Hindlimb muscle (tissue), 1 donor: ENCODE measurements at regions not wholly inside any gene's neighbourhood (a gene's known extent, or its start where the extent isn't known, plus 50 kb on each side); places are given as distances from the start of the nearest gene placed in this dataset.

Source experiments
- DNase-seq: peaks from one replicate; pipeline ENCODE4 v3.0.0-alpha.2; 2013

- no peak for DNase-seq
Observed at GRCh38 chr9:117485176-117485575, 70.3 kb upstream of the ASTN2 start.

GRCh38 chr9:117480729-117481128 is 65.9 kb upstream of the ASTN2 start:
- DNase-seq, result no peak

- DNase-seq, result no peak
Observed at GRCh38 chr9:117480253-117480652, 65.4 kb upstream of the ASTN2 start.

- no peak for DNase-seq
Observed at GRCh38 chr9:117473293-117473692, 58.4 kb upstream of the ASTN2 start.

- DNase-seq, result no peak
Observed at GRCh38 chr9:117470902-117471301, 56.0 kb upstream of the ASTN2 start.

- no peak for DNase-seq
Observed at GRCh38 chr9:117470455-117470854, 55.6 kb upstream of the ASTN2 start.

GRCh38 chr9:117466111-117466510 is 51.3 kb upstream of the ASTN2 start:
- DNase-seq, result no peak

GRCh38 chr9:117465706-117466105 is 50.8 kb upstream of the ASTN2 start:
- DNase-seq, result no peak

- peak; percentile 18 for DNase-seq
Observed at GRCh38 chr9:117464941-117465616, 50.2 kb upstream of the ASTN2 start.
